HG03520 (cell line): ENCODE measurements at regions not wholly inside any gene's neighbourhood (a gene's known extent, or its start where the extent isn't known, plus 50 kb on each side); places are given as distances from the start of the nearest gene placed in this dataset.
"Not testable (repeated sequence)": the region's sequence is repeated elsewhere in the genome, so short reads cannot be mapped to it uniquely, and the experiment has no call there.

ENCODE experiments used
- ATAC-seq: cut with Tn5 transposase; IDR thresholded peaks from one replicate; pipeline ENCODE4 v1.9.1; 2021; ENCODE audit warnings: mild to moderate bottlenecking, moderate library complexity; ENCODE audit not compliant: unreplicated experiment

- ATAC-seq, result no peak
Observed at GRCh38 chr3:74003734-74004133, 379.0 kb upstream of the PDZRN3 start.

- no peak for ATAC-seq
Observed at GRCh38 chr3:74001436-74001835, 376.7 kb upstream of the PDZRN3 start.

DNA sequence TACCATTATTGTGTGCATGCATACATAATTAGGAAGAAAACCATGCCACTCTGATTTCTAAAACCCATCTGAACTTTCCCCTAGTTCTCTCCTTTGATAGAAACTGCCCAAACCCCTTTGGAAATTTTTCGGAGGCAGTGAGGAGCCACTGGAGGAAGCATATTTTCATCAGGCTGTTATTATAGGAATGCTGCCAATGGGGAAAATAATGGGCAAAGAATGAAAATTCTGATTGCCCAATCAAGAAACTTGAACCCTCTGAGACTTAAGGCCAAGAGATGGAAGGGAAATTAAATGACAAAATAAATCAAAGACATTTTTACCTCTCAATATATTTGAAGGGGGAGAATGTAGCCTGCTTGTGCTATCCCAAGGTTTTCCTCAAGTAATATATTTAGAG is 376.0 kb upstream of the PDZRN3 start:
- no peak for ATAC-seq

DNA sequence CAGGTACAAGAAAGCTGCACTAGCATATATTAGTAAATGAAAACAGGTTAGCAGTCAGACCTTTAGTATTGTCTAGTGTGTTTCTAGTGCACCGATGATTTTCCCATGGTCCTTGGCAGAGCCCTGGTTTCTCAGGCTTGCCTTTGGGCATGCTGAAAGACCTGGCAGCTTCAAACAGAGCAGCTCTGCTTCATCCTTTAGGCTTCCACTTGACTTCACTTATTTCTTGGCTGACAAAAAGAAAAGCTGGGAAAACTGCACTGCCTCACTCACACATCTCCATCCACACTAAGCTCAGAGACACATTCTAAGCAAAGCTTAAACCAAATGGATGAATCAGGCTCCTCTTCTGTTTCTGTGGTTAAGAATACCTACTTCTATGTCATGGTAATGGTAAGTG is 374.8 kb upstream of the PDZRN3 start:
- no peak for ATAC-seq

GRCh38 chr3:73990691-73991090 is 365.9 kb upstream of the PDZRN3 start:
- not testable (repeated sequence) for ATAC-seq

DNA sequence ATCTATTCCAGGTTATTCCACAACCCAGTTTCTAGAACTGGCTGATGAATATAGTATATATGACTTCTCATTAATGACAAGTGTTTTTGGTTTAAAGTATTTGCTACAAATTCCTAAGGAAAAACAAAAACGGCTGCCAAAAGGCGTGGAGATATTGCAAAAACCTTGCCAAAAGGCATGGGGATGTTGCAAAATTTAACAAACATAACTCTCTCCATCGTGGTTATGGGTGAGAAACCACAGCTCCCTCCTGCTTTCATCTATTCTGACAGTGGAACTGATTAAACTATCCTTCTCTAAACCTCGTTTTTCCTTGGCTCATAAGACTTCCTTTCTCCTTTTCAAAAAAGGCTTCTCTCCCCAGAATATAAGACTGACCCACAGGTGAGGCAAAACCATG is 342.0 kb upstream of the PDZRN3 start:
- no peak for ATAC-seq

GRCh38 chr3:73964818-73965217 is 340.1 kb upstream of the PDZRN3 start:
- no peak for ATAC-seq

GRCh38 chr3:73955494-73956070 is 330.8 kb upstream of the PDZRN3 start:
- no peak for ATAC-seq

- no peak for ATAC-seq
Observed at GRCh38 chr3:73954506-73954905, 329.8 kb upstream of the PDZRN3 start.

GRCh38 chr3:73952781-73953180 is 328.0 kb upstream of the PDZRN3 start:
- ATAC-seq, result no peak

GRCh38 chr3:73950865-73951558 is 326.3 kb upstream of the PDZRN3 start:
- ATAC-seq, result no peak

DNA sequence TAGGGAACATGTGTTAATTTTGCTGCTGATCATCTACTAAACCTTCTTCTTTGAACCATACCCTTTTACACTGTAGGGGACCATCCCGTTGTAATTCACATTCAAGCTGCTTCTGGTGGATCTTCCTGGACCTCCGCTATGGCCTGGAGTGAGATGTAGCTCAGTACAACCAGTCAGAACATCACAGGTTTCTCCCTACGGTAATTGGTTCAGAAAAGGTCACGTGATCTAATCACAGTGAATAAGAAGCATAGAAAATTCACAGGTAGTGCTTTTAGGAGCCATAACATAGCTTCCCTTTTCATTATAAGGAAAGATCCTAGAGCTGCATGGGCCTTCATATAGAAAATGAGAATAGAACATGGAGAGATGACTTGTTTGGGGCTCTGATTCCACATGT is 320.8 kb upstream of the PDZRN3 start:
- ATAC-seq, result no peak

- no peak for ATAC-seq
Observed at GRCh38 chr3:73939985-73940384, 315.2 kb upstream of the PDZRN3 start.

- ATAC-seq, result no peak
Observed at GRCh38 chr3:73933585-73933984, 308.8 kb upstream of the PDZRN3 start.

DNA sequence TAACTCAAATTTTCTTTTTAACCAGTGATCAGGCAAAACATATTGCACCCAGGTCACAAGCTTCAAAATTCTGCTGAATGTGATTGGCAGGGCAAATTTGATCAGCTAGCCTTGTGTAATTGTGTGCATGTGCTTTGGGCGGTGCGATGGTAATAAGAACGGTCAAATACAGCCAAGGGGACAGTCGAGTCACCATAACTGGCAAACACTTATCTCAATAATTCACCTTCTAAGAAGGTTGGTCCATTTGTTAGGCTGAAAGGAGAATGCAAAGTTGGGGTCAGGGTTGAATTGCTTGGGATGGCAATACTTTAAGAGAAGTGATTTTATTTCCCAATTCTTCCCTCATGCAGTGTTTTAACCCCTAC is 302.4 kb upstream of the PDZRN3 start:
- no peak for ATAC-seq

DNA sequence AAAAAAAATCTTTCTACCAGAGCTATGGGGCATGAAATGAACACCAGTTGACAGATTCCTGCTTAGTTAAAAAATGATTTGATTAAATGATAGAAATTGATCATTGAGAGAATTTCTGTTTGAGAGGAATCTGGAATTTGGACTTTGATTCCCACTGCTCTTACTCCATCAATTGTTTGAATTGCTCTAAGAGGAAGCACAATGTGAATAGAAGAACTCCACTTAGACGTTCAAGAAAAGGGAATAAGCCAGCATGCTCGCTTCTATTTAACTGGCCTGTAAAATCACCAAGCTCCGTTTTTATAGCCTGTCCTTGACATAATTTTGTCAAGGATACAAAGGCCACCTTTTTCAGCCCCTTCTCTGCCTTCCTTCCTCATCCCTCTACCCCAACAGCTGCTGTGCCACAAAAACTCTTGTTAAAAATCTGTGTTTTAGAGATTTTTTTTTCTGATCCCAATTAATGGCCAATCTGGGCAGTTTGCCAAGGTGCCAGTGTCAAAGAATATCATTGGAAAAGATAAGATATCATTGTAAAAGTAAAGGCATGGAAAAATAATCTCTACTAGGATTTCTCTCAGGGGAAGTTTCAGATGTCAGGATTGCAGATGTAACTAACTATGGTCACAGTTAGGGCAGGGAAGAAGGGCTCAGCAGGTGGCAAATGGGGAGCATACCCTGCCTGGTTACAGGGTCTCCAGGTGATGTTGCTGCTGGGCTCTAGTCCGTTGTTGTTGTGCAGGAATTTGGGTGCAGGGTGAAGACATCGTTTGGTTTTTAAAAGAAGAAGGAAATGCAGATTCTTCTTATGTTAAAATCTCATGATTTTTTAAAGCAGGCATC is 301.8 kb upstream of the PDZRN3 start:
- ATAC-seq, result no peak

- ATAC-seq, result no peak
Observed at GRCh38 chr3:73925011-73925410, 300.3 kb upstream of the PDZRN3 start.

GRCh38 chr3:73924048-73924447 is 299.3 kb upstream of the PDZRN3 start:
- no peak for ATAC-seq

- ATAC-seq, result no peak
Observed at GRCh38 chr3:73917643-73918042, 292.9 kb upstream of the PDZRN3 start.

DNA sequence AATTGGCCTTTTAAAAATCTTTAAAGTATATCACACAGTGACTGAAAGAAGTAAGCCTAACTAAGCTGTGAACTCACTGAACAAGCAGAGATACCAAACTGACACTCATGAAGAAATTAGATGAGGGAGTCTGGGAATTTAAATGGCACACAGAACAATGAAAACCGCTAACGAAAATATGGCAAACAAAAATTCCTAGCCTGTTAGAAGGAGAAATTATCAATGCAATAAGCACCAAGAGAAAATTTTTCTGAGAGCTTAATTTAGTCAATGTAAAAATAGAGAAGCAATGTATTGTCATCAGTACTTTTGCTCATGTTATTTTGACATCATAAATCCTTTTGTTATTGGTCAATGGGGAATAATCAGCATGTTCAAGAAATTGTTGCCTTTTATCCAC is 291.1 kb upstream of the PDZRN3 start:
- ATAC-seq, result no peak

DNA sequence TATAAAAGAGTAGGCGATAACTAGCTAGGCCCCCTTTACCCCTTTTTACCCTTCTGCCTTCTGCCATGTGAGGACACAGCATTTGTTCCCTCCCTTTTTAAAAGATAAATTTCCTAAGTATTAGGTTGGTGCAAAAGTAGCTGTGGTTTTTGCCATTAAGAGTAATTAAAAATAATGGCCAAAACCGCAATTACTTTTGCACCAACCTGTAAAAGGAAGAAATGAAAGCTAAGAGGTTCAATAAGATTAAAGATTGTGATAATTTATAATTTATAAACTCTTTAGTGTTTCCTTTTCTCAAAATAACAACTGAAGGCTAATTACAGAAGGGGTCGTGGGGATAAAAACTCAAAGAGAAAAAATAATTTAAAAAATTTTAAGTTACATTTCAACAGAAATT is 283.5 kb upstream of the PDZRN3 start:
- ATAC-seq, result no peak

DNA sequence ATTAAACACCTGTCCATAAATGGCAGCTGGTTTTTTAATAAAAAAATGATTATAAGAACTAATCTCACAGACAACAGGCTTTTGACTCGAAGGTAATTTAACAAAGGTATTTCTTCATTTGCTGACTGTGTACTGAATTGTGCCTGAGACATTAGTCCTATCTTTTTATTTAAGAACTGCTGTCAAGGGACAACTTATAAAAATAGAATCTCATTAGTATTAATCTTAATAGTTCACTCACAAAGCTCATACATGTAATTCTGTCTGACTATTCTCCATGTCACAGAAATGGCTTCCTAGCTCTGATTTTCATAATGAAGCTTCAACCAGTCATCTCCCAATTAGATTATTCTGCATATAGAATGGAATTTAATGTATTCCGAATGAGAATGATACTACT is 276.9 kb upstream of the PDZRN3 start:
- no peak for ATAC-seq
